ENCODE measurements at regions not wholly inside any gene's neighbourhood (a gene's known extent, or its start where the extent isn't known, plus 50 kb on each side); places are given as distances from the start of the nearest gene placed in this dataset.
A peak's percentile ranks its signal among the peaks of the same experiment; 100 is the strongest.

GRCh38 chr5:101977729-101978345, 318.2 kb downstream of the SLCO4C1 start (continued):
- 0 out of 2 replicates have a peak, but pooled peaks have one; percentile 29 for TF ChIP-seq ZGPAT (CRISPR knock-in tag; IDR thresholded peaks at IDR 0.05)
- peak; percentile 38; the same call in 1 of the 2 replicates for TF ChIP-seq RAD21 (CRISPR knock-in tag; IDR thresholded peaks at IDR 0.05)

GRCh38 chr5:101976933-101977332, 319.2 kb downstream of the SLCO4C1 start:
- no TSS peak for BruUV-seq (replicated peaks)
- H3K9ac ChIP-seq (ENCODE audit: insufficient read depth, low read depth, low read length) = no peak overlapping the region
- no peak overlapping the region for H3K27ac ChIP-seq (ENCODE audit: extremely low read length, insufficient read depth, low read length)
- ChIA-PET POLR2A (no interaction called here), CTCF (ENCODE audit: low intra/inter-chr PET ratio, low total read pairs) (interaction anchor here (2.7 kb wide), 1 partner anchor 35 kb away, joined by 13 read pairs; no protein-coding TSS in a partner anchor)
- no peak overlapping the region for H3K4me2 ChIP-seq (ENCODE audit: low read depth, low read length)
- H3K27me3 ChIP-seq (ENCODE audit: control insufficient read depth in 1 of 2, insufficient read depth in 2 of 2, low read length in 2 of 2) = no peaks in the 10 kb centered on the region
- intact Hi-C loops (cut with micrococcal nuclease; ENCODE audit: unreplicated experiment) (loop anchor here (1.0 to 2.0 kb wide), 3 partner anchors 35 to 246 kb away; no protein-coding TSS in a partner anchor), in situ Hi-C loops (cut with HindIII; ENCODE audit: extremely low pct_ligation_motif_present, low pct_unique_long_range_greater_than_20kb) (no loop called here)
- no peak for DNase-seq (ENCODE audit: low spot score)
- H3K9me3 ChIP-seq (ENCODE audit: low read length) = no peaks in the 10 kb centered on the region
- no peaks in the 10 kb centered on the region for H3K79me2 ChIP-seq (ENCODE audit: insufficient read depth, low read length)
- no peak overlapping the region for H2AFZ ChIP-seq (ENCODE audit: low read length)
- no peaks in the 10 kb centered on the region for H3K36me3 ChIP-seq (replicated peaks in 1 of 2; ENCODE audit: control insufficient read depth in 1 of 2, insufficient read depth in 2 of 2, low read length in 2 of 2)
- H3K4me1 ChIP-seq (ENCODE audit: insufficient read depth, low read length) = no peaks in the 10 kb centered on the region
- no peak overlapping the region for H3K4me3 ChIP-seq (replicated peaks in 1 of 3; ENCODE audit: insufficient read depth in 1 of 3, low read depth in 2 of 3, low read length in 3 of 3)
- ATAC-seq = no peak
- TF ChIP-seq NR3C1 (CRISPR knock-in tag; IDR thresholded peaks at IDR 0.05) (no peak), ZNF253 (CRISPR knock-in tag; IDR thresholded peaks at IDR 0.05; ENCODE audit: borderline replicate concordance) (no peak), FOXK2 (IDR thresholded peaks at IDR 0.05) (no peak), EED (CRISPR knock-in tag; IDR thresholded peaks at IDR 0.05) (no peak), FOXM1 (CRISPR knock-in tag; IDR thresholded peaks at IDR 0.05) (no peak), ZNF720 (CRISPR knock-in tag; IDR thresholded peaks at IDR 0.05) (no peak), HMGA1 (CRISPR knock-in tag; conservative IDR thresholded peaks at IDR 0.05) (no peak), ARID2 (CRISPR knock-in tag; IDR thresholded peaks at IDR 0.05; ENCODE audit: borderline replicate concordance) (no peak), ZNF773 (CRISPR knock-in tag; IDR thresholded peaks at IDR 0.05; ENCODE audit: borderline replicate concordance) (no peak), AHR (CRISPR knock-in tag; IDR thresholded peaks at IDR 0.05) (no peak), ZNF329 (CRISPR knock-in tag; IDR thresholded peaks at IDR 0.05; ENCODE audit: low read depth) (no peak), ATF3 (CRISPR knock-in tag; IDR thresholded peaks at IDR 0.05) (no peak), ZKSCAN8 (CRISPR knock-in tag; IDR thresholded peaks at IDR 0.05; ENCODE audit: borderline replicate concordance) (no peak), KAT8 (CRISPR knock-in tag; IDR thresholded peaks at IDR 0.05) (no peak), ZNF543 (CRISPR knock-in tag; IDR thresholded peaks at IDR 0.05) (no peak)
- H4K20me1 ChIP-seq (ENCODE audit: insufficient read depth, low read length) = no peaks in the 10 kb centered on the region
- FAIRE-seq = no peak
